Transverse colon (tissue), 3 donors: ENCODE measurements at regions not wholly inside any gene's neighbourhood (a gene's known extent, or its start where the extent isn't known, plus 50 kb on each side); places are given as distances from the start of the nearest gene placed in this dataset.

Experiments
- CTCF ChIP-seq, 5 experiments: fragments of 200-600 bp in 3 of 5; fragments of 450-650 bp in 2 of 5; sonication (generic) in 3 of 5; IDR thresholded peaks; 1 replicate in 2 of 5; 2 replicates in 3 of 5; pipeline ENCODE4 v1.5.1; 2016 to 2017; ENCODE audit warnings: antibody characterized with exemption in 5 of 5, inconsistent platforms in 3 of 5, mild to moderate bottlenecking in 2 of 5, moderate library complexity in 1 of 5
- POLR2A ChIP-seq: fragments of 450-650 bp; IDR thresholded peaks from one replicate; pipeline ENCODE4 v1.6.1; 2016; ENCODE audit warnings: antibody characterized with exemption, mild to moderate bottlenecking, moderate library complexity

DNA sequence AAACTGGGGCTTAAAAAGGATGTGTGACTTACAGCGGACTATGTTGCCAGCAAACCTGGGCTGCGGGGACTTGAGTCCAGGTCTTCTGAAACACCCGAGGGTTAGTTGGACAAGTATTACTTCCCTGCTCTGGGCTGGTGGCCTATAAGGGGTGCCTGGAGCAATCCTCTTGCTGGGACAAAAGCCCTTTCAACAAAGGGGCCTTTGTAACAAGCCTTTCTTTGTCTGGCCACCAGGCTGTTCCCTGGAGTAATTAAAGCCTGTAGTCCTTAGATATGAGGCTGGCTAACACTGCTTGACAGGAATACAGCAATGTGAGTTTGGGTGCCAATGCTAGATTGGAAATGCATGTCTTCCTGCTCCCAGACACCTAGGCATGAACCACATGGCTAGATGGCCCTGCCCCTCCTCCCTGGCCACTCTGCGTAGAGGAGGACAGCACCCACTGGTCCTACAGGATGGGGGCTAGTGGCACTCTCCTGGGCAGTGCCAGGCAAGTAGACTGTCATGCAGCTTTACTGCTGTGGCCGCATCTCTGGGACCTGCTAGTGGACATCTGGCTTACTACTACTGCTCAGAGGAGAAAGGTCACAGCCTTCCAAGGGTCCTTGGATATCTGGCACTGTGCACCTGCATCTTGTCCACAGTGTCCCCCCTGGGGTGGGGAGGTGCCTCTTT is 343.1 kb downstream of the ZSWIM6 start:
- TF ChIP-seq CTCF (IDR thresholded peaks at IDR 0.05) = peak in 2 of 5 experiments; percentile 19 to 48
- no peak for TF ChIP-seq POLR2A
